HFF-Myc (cell line): ENCODE measurements at regions not wholly inside any gene's neighbourhood (a gene's known extent, or its start where the extent isn't known, plus 50 kb on each side); places are given as distances from the start of the nearest gene placed in this dataset.

Experiments
- DNase-seq: peaks from one replicate; pipeline ENCODE4 v3.0.0-alpha.2; 2011; ENCODE audit warnings: low read depth; ENCODE audit errors: extremely low read depth
- H3K4me3 ChIP-seq: replicated peaks from 2 replicates; pipeline ENCODE4 v1.5.1; 2011; ENCODE audit warnings: low read depth, mild to moderate bottlenecking, control low read depth, low read length
- CTCF ChIP-seq: IDR thresholded peaks from 2 replicates; pipeline ENCODE4 v1.5.1; 2012; ENCODE audit warnings: mild to moderate bottlenecking, low read depth, low read length, control low read depth; ENCODE audit errors: missing control alignments

- TF ChIP-seq CTCF, result no peak
- DNase-seq, result no peak
- H3K4me3 ChIP-seq, result no peak overlapping the region
These were observed 168.3 kb downstream of the BCOR start for GRCh38 chrX:39929379-39930025.

- no peak overlapping the region for H3K4me3 ChIP-seq
- TF ChIP-seq CTCF, result no peak
- DNase-seq, result no peak
These were observed 166.8 kb downstream of the BCOR start for GRCh38 chrX:39930786-39931528.

- H3K4me3 ChIP-seq, result no peak overlapping the region
- DNase-seq, result no peak
- no peak for TF ChIP-seq CTCF
These were observed 166.1 kb downstream of the BCOR start for GRCh38 chrX:39931529-39932282.

- no peak for TF ChIP-seq CTCF
- DNase-seq, result no peak
- no peak overlapping the region for H3K4me3 ChIP-seq
These were observed 162.2 kb downstream of the BCOR start for GRCh38 chrX:39935411-39936064.

- no peak for DNase-seq
- no peak for TF ChIP-seq CTCF
- no peak overlapping the region for H3K4me3 ChIP-seq
These were observed 160.6 kb downstream of the BCOR start for GRCh38 chrX:39936886-39937770.

GRCh38 chrX:39938466-39938865 is 159.3 kb downstream of the BCOR start:
- H3K4me3 ChIP-seq, result no peak overlapping the region
- DNase-seq, result no peak
- TF ChIP-seq CTCF, result no peak
